C4-2B (cell line): ENCODE measurements at regions not wholly inside any gene's neighbourhood (a gene's known extent, or its start where the extent isn't known, plus 50 kb on each side); places are given as distances from the start of the nearest gene placed in this dataset.

ENCODE experiments used
- CTCF ChIP-seq: fragments of 450-650 bp; conservative IDR thresholded peaks from 2 replicates; pipeline ENCODE4 v1.5.1; 2017; ENCODE audit warnings: mild to moderate bottlenecking
- ZFX ChIP-seq: fragments of 450-650 bp; IDR thresholded peaks from 2 replicates; pipeline ENCODE4 v1.6.1; 2017

- TF ChIP-seq CTCF (peak; percentile 26), ZFX (no peak)
These were observed 627.1 kb upstream of the AADAT start for GRCh38 chr4:170716868-170717267.
